Heart right ventricle (tissue), 16 donors: ENCODE measurements at regions not wholly inside any gene's neighbourhood (a gene's known extent, or its start where the extent isn't known, plus 50 kb on each side); places are given as distances from the start of the nearest gene placed in this dataset.

Experiments
- ATAC-seq, 8 donors: fragments of 200-7000 bp; cut with Tn5 transposase; one replicate each; pipeline ENCODE4 v1.9.1; 2020; ENCODE audit warnings: mild to moderate bottlenecking in 8 of 8, moderate library complexity in 8 of 8, moderate number of reproducible peaks in 1 of 8
- DNase-seq, 2 donors: peaks; one replicate each; pipeline ENCODE4 v3.0.0-alpha.2; 2020
- H3K27ac ChIP-seq, 10 donors: fragments of 200-600 bp; sonication (generic) in 2 of 10; one replicate each; pipeline versions ENCODE4 v1.5.0 to v1.8.0; 2020 to 2022; ENCODE audit warnings: mild to moderate bottlenecking in 3 of 10
- H3K27me3 ChIP-seq, 7 donors: fragments of 200-600 bp; one replicate each; pipeline ENCODE4 v1.8.0; 2021 to 2022; ENCODE audit warnings: mild to moderate bottlenecking in 2 of 7
- H3K36me3 ChIP-seq, 9 donors: fragments of 200-600 bp; sonication (generic) in 1 of 9; one replicate each; pipeline versions ENCODE4 v1.5.0 to v1.8.0; 2020 to 2022; ENCODE audit warnings: mild to moderate bottlenecking in 2 of 9
- H3K4me1 ChIP-seq, 9 donors: fragments of 200-600 bp; sonication (generic) in 1 of 9; one replicate each; pipeline versions ENCODE4 v1.5.0 to v1.8.0; 2020 to 2022; ENCODE audit warnings: mild to moderate bottlenecking in 4 of 9
- H3K4me3 ChIP-seq, 10 donors: fragments of 200-600 bp; sonication (generic) in 2 of 10; one replicate each; pipeline versions ENCODE4 v1.5.0 to v1.8.0; 2020 to 2022; ENCODE audit warnings: mild to moderate bottlenecking in 7 of 10, moderate library complexity in 2 of 10
- H3K9me3 ChIP-seq, 11 donors: fragments of 200-600 bp in 10 of 11; sonication (generic) in 2 of 11; one replicate each; pipeline versions ENCODE4 v1.5.0 to v1.8.0; 2013 to 2022; ENCODE audit warnings: mild to moderate bottlenecking in 2 of 11, control low read depth in 1 of 11, moderate library complexity in 1 of 11
- CTCF ChIP-seq, 9 donors: fragments of 200-600 bp; sonication (generic) in 2 of 9; IDR thresholded peaks; one replicate each; pipeline versions ENCODE4 v1.5.0 to v1.8.0; 2021 to 2022; ENCODE audit warnings: antibody characterized with exemption in 9 of 9, mild to moderate bottlenecking in 5 of 9, moderate library complexity in 1 of 9
- WGBS, 2 donors: extraction: QIAGEN DNeasy Blood & Tissue Kit; methylation state at CpG; one replicate each; pipeline ENCODE4 v1.1.7; 2013; ENCODE audit warnings: inconsistent platforms in 1 of 2; 5-methylcytosine and 5-hydroxymethylcytosine counted together
- intact Hi-C, 10 donors: fragments of 100-400 bp; cut with DNase I; formaldehyde crosslinking; loops; one replicate each; pipeline versions ENCODE4 v1.11.1 to v1.14.2; 2022
- donor health status: Arrhythmogenic right ventricular cardiomyopathy.
- donor health status: ischemic (EF 13 %, LVEDD 7.1; RV severe dilation, severe dysfunction).
- donor health status: healthy with polysubstance abuse.
- donor health status: DM: no; HTN: yes; CAD: no.
- donor health status: DM: no; HTN: no; CAD: no.
- donor health status: ischemic (EF 25% LVEDD 6.9; RV normal size, moderate dysfunction).
- donor health status: ischemic (EF 25% LVEDD 5.7; RV mildly dilated, moderate dysfunction).
- donor health status: healthy.
- donor health status: DM: yes; HTN: yes; CAD: no.
- donor health status: Ischemic cardiomyopathy.
- donor health status: ischemic (EF 35%, LVEDD 5.7; RV mildly dilated, moderate dysfunction).
- donor health status: nonischemic (EF 11% LVEDD 7.7; RV severe dilation, severe dysfunction).
- donor health status: DM: yes; HTN: yes; CAD: no.
- donor health status: PGD.
- donor health status: ischemic (EF 29% LVEDD 5.4; RV normal size, mild dysfunction).
- donor health status: nonischemic (EF 23%, LVEDD 6.1; RV moderate dilation, normal function).

GRCh38 chr13:78410164-78410563 lies 193.2 kb downstream of the POU4F1 start:
- 44 to 55% methylated on average over 2 of the region's 2 CpGs for WGBS, 2 donors
- no peak for ATAC-seq
- Histone ChIP-seq H3K9me3 (no peaks in the 10 kb centered on the region), H3K4me1 (no peaks in the 10 kb centered on the region), H3K27me3 (peaks cover 0 to 6% (median 0%) of the 10 kb centered on the region in 7 donors), H3K36me3 (no peaks in the 10 kb centered on the region), H3K4me3 (no peak overlapping the region), H3K27ac (no peak overlapping the region)
- intact Hi-C loops: no loop called here
- no peak for DNase-seq
- TF ChIP-seq CTCF (IDR thresholded peaks at IDR 0.05): no peak

GRCh38 chr13:78409172-78409571 lies 194.2 kb downstream of the POU4F1 start:
- no peaks in the 10 kb centered on the region for H3K9me3 ChIP-seq
- peaks cover 0 to 6% (median 0%) of the 10 kb centered on the region in 7 donors for H3K27me3 ChIP-seq
- ATAC-seq (no peak), DNase-seq (no peak)
- no peak overlapping the region for H3K27ac ChIP-seq
- no peaks in the 10 kb centered on the region for H3K36me3 ChIP-seq
- no peaks in the 10 kb centered on the region for H3K4me1 ChIP-seq
- TF ChIP-seq CTCF (IDR thresholded peaks at IDR 0.05): no peak
- no peak overlapping the region for H3K4me3 ChIP-seq
- intact Hi-C loops: no loop called here
- WGBS, 2 donors: 64 to 69% methylated on average over 2 of the region's 2 CpGs

DNA sequence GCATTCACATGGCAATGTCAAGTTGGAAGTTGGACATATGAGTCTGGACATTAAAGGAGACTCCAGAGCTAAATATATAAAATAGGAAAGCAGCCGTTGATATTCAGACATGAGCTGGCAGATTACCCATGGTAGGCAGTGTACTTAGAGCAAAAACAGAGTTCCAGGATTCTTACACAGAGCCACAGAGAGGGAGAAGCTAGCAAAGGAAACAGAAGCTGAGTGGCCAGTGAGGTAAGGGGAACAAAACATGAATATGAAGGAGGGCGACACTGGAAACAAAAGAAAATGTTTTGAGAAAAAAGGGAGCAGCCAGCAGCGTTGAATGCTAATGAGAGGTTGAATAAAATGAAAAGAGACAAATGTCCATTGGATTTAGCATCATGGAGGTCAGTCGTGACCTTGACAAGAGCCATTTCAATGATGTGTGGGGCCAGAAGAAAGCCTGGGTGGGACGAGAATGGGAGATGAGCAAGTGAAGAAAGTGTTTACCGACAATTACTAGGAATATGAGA lies 198.4 kb downstream of the POU4F1 start:
- no peaks in the 10 kb centered on the region for H3K4me1 ChIP-seq
- 69 to 82% methylated on average over 6 of the region's 6 CpGs for WGBS, 2 donors
- intact Hi-C loops: loop anchor here in 1 of 10 donors (5.0 kb wide), 1 partner anchor 357 kb away; no protein-coding TSS in a partner anchor

GRCh38 chr13:78402708-78403400 lies 200.5 kb downstream of the POU4F1 start:
- Histone ChIP-seq H3K4me1 (no peaks in the 10 kb centered on the region), H3K27ac (no peak overlapping the region), H3K9me3 (no peaks in the 10 kb centered on the region), H3K4me3 (no peak overlapping the region), H3K27me3 (no peaks in the 10 kb centered on the region), H3K36me3 (no peaks in the 10 kb centered on the region)
- no peak for DNase-seq
- WGBS, 2 donors: 44 to 57% methylated on average over 2 of the region's 2 CpGs
- intact Hi-C loops: loop anchor here in 1 of 10 donors (5.0 kb wide), 1 partner anchor 359 kb away; no protein-coding TSS in a partner anchor
- no peak for ATAC-seq
- TF ChIP-seq CTCF (IDR thresholded peaks at IDR 0.05): no peak

More for the DNA sequence above, 198.4 kb downstream of the POU4F1 start:
- Histone ChIP-seq H3K27ac (no peak overlapping the region), H3K4me3 (no peak overlapping the region), H3K27me3 (no peaks in the 10 kb centered on the region), H3K9me3 (no peaks in the 10 kb centered on the region), H3K36me3 (no peaks in the 10 kb centered on the region)
- no peak for TF ChIP-seq CTCF (IDR thresholded peaks at IDR 0.05)
- DNase-seq: no peak
- ATAC-seq: no peak
